ENCODE measurements at regions not wholly inside any gene's neighbourhood (a gene's known extent, or its start where the extent isn't known, plus 50 kb on each side); places are given as distances from the start of the nearest gene placed in this dataset.

DNA sequence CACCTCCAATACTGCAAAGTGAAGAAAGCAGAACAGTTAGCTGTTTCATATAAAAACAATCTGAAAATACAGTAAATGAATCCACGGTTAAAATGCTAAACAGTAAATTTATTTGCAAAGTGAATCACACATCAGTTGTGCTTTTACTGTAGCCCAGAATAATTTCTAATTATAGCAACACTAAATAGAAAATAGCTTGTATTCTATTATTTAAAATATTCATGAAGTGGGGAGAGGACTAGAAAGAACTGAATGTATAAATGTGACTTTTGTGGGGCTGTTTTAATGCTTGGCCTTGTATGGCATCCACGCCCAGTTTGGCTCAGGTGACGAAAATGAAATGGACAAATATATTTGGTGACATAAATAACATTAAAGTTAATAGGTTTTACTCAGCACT lies 148.2 kb downstream of the ATP23 start:
- no peak for ATAC-seq
- Mint-ChIP-seq H3K4me1 (ENCODE audit: low read depth) (no peaks in the 10 kb centered on the region), H3K27ac (no peak overlapping the region), H3K9me3 (no peaks in the 10 kb centered on the region), H3K36me3 (ENCODE audit: low read depth) (no peaks in the 10 kb centered on the region), H3K27me3 (peaks cover 5% of the 10 kb centered on the region), H3K4me3 (no peak overlapping the region)
- ChIA-PET CTCF (interaction anchor here (1.0 kb wide), 1 partner anchor 107 kb away, joined by 3 read pairs; no protein-coding TSS in a partner anchor), POLR2A (no interaction called here)
- TF ChIP-seq, protein P1, sequence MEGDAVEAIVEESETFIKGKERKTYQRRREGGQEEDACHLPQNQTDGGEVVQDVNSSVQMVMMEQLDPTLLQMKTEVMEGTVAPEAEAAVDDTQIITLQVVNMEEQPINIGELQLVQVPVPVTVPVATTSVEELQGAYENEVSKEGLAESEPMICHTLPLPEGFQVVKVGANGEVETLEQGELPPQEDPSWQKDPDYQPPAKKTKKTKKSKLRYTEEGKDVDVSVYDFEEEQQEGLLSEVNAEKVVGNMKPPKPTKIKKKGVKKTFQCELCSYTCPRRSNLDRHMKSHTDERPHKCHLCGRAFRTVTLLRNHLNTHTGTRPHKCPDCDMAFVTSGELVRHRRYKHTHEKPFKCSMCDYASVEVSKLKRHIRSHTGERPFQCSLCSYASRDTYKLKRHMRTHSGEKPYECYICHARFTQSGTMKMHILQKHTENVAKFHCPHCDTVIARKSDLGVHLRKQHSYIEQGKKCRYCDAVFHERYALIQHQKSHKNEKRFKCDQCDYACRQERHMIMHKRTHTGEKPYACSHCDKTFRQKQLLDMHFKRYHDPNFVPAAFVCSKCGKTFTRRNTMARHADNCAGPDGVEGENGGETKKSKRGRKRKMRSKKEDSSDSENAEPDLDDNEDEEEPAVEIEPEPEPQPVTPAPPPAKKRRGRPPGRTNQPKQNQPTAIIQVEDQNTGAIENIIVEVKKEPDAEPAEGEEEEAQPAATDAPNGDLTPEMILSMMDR (IDR thresholded peaks at IDR 0.05): no peak
- DNase-seq: no peak
- intact Hi-C loops (cut with micrococcal nuclease): no loop called here

DNA sequence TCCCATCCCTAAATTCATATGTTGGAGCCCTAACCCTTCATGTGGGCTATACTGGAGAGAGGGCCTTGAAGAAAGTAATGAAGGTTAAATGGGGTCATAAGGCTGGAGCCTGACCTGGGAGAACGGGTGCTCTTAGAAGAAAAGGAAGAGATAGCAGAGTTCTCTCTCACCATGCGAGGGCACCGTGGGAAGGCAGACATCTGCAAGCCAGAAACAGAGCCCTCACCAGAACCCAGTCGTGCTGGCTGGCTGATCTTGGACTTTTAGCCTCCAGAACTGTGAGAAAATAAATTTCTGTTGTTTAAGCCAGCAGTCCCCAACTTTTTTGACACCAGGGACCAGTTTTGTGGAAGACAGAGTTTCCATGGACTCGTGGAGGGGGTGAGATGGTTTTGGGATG lies 149.3 kb downstream of the ATP23 start:
- H3K4me3 Mint-ChIP-seq: no peak overlapping the region
- H3K9me3 Mint-ChIP-seq: no peaks in the 10 kb centered on the region
- CTCF ChIA-PET: no interaction called here
- POLR2A ChIA-PET: no interaction called here
- no peaks in the 10 kb centered on the region for H3K4me1 Mint-ChIP-seq (ENCODE audit: low read depth)
- ATAC-seq: no peak
- H3K27ac Mint-ChIP-seq: no peak overlapping the region
- TF ChIP-seq, protein P1 (IDR thresholded peaks at IDR 0.05): no peak
- H3K27me3 Mint-ChIP-seq: peaks cover 3% of the 10 kb centered on the region
- intact Hi-C loops (cut with micrococcal nuclease): no loop called here
- H3K36me3 Mint-ChIP-seq (ENCODE audit: low read depth): no peaks in the 10 kb centered on the region
- no peak for DNase-seq

DNA sequence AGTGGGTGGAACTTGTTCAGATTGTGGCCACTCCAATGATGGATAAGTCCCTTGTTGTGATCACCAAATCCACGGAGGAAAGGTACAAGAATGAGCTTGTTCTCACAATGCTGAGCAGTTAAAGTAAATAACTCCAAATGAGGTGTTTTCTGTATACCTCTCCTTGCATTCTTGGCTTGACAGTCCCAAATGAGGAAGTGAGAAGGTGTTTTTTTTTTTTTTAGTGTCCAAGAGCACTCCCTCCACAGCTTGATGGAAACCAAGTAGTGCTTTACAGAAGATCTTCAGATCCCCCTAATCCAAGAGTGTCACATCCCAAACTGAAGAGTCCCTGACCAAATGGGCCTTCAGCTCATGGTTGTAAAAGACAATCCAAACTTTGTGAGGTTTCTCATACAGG lies 153.6 kb downstream of the ATP23 start:
- no peaks in the 10 kb centered on the region for H3K9me3 Mint-ChIP-seq
- peaks cover 2% of the 10 kb centered on the region for H3K27me3 Mint-ChIP-seq
- intact Hi-C loops (cut with micrococcal nuclease): no loop called here
- no peaks in the 10 kb centered on the region for H3K36me3 Mint-ChIP-seq (ENCODE audit: low read depth)
- ChIA-PET CTCF (no interaction called here), POLR2A (no interaction called here)
- no peak overlapping the region for H3K27ac Mint-ChIP-seq
- H3K4me1 Mint-ChIP-seq (ENCODE audit: low read depth): no peaks in the 10 kb centered on the region
- DNase-seq (no peak), ATAC-seq (no peak)
- no peak overlapping the region for H3K4me3 Mint-ChIP-seq
- TF ChIP-seq, protein P1 (IDR thresholded peaks at IDR 0.05): no peak

DNA sequence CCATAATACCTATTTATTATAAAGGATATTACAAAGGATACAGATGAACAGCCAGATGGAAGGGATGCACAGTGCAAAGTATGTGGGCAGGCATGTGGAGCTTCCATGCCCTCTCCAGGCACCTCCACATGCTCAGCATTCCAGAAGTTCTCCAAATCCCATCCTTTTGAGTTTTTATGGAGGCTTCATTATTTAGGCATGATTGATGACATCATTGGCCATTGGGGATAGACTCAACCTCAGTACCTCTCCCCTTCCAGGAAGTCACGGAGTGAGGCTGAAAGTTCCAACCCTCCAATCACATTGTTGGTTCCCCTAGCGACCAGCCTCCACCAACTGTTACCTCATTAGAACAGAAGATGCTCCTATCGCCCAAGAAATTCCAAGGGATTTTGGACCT lies 156.4 kb downstream of the ATP23 start:
- Mint-ChIP-seq H3K4me3 (no peak overlapping the region), H3K27ac (no peak overlapping the region), H3K36me3 (ENCODE audit: low read depth) (no peaks in the 10 kb centered on the region), H3K27me3 (peaks cover 6% of the 10 kb centered on the region), H3K4me1 (ENCODE audit: low read depth) (no peaks in the 10 kb centered on the region), H3K9me3 (no peaks in the 10 kb centered on the region)
- no peak for ATAC-seq
- TF ChIP-seq, protein P1 (IDR thresholded peaks at IDR 0.05): no peak
- POLR2A ChIA-PET: no interaction called here
- DNase-seq: no peak
- intact Hi-C loops (cut with micrococcal nuclease): no loop called here
- CTCF ChIA-PET: no interaction called here

DNA sequence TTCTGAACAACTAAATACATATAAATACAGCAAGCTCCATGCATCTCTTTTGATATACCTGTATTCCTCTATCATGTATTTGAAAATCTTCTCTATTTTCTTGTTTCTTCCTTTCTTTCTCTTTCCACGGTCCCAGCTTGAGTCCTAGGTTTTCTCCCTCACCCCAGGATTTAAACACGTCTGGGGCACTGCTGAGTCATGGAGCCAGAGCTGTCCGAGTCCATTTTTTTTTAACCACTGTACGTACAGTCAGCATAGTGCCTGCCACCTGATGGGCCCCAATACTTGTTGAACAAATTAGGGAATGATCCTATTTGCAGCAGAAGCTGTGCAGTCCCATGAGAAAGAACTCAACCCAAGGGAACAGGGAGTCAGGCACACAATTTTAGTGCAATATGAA lies 158.1 kb downstream of the ATP23 start:
- Mint-ChIP-seq H3K4me1 (ENCODE audit: low read depth) (no peaks in the 10 kb centered on the region), H3K9me3 (no peaks in the 10 kb centered on the region), H3K27me3 (peaks cover 7% of the 10 kb centered on the region), H3K36me3 (ENCODE audit: low read depth) (no peaks in the 10 kb centered on the region), H3K27ac (no peak overlapping the region), H3K4me3 (no peak overlapping the region)
- ATAC-seq (no peak), DNase-seq (no peak)
- intact Hi-C loops (cut with micrococcal nuclease): no loop called here
- TF ChIP-seq, protein P1 (IDR thresholded peaks at IDR 0.05): no peak
- ChIA-PET POLR2A (no interaction called here), CTCF (interaction anchor here (0.7 kb wide), 1 partner anchor 19 kb away, joined by 3 read pairs; no protein-coding TSS in a partner anchor)
